NCI-H526 (cell line): ENCODE measurements at regions not wholly inside any gene's neighbourhood (a gene's known extent, or its start where the extent isn't known, plus 50 kb on each side); places are given as distances from the start of the nearest gene placed in this dataset.
A peak's percentile ranks its signal among the peaks of the same experiment; 100 is the strongest.

Source experiments
- DNase-seq, 2 experiments: peaks; one replicate each; lab custom pipeline; 2025; lab: John Stamatoyannopoulos, UW

DNA sequence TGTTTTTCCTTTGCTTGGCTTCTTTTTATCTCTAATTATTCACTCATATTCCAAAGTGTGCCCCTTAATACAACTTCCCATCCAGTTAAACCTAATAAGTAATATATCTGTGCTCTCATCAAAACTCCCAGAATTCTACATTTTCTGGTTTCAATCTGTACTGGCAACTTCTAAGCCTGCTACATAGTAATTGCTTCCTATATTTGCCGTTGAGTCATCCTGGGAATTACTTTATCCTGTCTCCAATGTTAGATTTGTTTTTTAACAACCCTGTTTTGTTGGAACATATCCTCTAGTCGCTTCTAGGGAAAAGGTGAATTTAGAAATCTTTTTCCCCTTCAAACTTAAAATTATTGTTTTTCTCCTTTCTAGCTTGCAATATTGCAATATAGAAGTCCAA lies 620.5 kb upstream of the PKN2 start:
- DNase-seq, result no peak

GRCh38 chr1:88068407-88068960 lies 615.6 kb upstream of the PKN2 start:
- DNase-seq, result no peak

DNA sequence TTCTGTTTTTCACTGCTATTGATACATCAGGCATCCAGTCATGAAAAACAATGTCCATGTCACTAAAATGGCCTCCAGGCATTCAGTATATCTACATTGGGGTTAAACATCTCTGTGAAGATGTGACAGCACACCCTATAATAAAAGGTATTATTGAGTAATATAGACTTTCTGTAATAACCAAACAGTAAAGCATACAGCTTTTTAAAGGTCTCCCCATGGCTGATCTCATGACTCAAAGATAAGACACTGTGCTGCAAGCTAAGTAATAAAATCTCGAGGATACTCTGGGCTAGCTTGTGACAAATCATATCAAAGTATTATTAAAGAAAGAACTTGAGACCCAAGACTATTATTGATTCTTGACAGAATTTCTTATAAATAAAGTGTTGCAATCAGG lies 613.1 kb upstream of the PKN2 start:
- DNase-seq, result no peak

DNA sequence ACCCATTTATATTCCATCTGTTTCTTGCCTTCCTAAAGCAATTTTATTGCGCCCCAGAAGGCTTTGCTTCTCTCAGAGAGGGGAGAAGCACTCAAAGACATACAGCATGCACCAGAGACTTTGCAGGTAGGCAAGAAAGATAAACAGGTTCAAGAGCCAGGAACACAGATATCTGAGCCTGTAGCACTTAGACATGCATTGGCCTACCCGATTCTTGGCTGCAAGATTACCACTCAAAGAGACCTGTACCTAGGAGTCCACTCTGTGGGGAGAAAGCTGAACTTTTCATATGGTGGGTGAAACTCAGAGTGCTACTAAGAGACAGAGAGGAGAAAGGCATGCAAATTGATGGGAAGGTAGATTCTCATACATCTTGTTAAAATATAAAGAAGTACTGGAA lies 609.4 kb upstream of the PKN2 start:
- no peak for DNase-seq

GRCh38 chr1:88075813-88076212 lies 608.3 kb upstream of the PKN2 start:
- DNase-seq, result no peak

DNA sequence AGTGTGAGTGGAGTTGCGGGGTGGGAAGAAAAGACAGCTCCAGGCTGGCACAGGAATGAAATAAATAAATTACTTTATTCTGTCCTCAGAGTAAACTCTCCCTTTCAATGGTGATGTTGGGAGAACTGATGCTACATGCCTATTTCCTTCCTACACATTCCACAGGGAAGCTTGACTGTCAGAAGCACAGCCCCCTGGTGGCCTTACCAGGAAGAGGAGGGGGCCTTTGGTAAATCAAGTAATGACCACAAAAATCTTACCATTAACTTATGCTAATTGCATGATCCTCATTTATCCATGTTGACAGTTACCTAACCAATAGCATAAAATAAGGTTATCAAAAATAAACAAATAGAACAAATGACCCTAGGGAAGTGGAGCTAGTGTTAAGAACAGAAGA lies 605.0 kb upstream of the PKN2 start:
- peak in 1 of 2 experiments; percentile 16 for DNase-seq

- DNase-seq, result no peak
Measured at GRCh38 chr1:88080875-88081274, 603.2 kb upstream of the PKN2 start.

- peak in 1 of 2 experiments; percentile 0 for DNase-seq
Measured at GRCh38 chr1:88088481-88088880, 595.6 kb upstream of the PKN2 start.

- DNase-seq, result no peak
Measured at GRCh38 chr1:88089961-88090360, 594.1 kb upstream of the PKN2 start.

GRCh38 chr1:88098881-88099280 lies 585.2 kb upstream of the PKN2 start:
- DNase-seq, result no peak

- no peak for DNase-seq
Measured at GRCh38 chr1:88101041-88101440, 583.0 kb upstream of the PKN2 start.

GRCh38 chr1:88104236-88104635 lies 579.8 kb upstream of the PKN2 start:
- no peak for DNase-seq

- no peak for DNase-seq
Measured at GRCh38 chr1:88104886-88105285, 579.2 kb upstream of the PKN2 start.

- DNase-seq, result no peak
Measured at GRCh38 chr1:88111816-88112215, 572.3 kb upstream of the PKN2 start.

DNA sequence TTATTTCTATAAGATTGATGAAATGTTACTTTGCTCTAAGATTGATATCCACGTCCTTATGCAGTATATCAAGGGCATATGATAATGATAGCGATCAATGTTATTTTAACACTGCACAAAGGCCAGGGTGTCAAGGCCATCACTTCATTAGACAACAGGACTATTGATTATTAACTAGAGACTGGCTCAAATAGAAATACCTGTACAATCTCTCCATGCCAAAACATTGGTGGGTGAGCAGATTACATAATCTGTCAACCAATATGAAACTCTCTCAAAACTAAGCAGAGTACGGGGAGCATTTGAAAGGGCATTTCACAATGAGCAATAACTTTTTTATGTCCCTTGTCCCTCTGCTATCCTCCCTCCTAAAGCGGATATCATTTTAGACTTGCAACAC lies 566.5 kb upstream of the PKN2 start:
- no peak for DNase-seq

GRCh38 chr1:88118176-88118845 lies 565.8 kb upstream of the PKN2 start:
- peak in 1 of 2 experiments; percentile 8 for DNase-seq

- DNase-seq, result no peak
Measured at GRCh38 chr1:88124614-88125013, 559.5 kb upstream of the PKN2 start.

DNA sequence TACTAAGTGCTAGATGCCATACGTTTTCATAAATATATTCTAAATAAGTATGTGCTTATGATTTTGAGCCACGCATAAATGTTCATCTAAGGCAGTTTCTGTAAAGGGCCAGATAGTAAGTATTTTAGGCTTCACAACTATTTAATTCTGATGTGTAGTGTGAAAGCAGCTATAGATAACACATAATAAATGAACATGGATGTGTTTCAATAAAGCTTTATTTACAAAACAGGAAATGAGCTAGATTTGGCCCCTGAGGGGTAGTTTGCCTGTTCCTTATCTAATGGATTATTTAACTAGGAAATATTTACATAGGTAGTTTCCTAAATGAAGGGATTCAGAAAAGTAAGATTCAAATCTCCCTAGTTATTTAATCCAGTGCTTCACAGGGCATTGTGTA lies 557.6 kb upstream of the PKN2 start:
- DNase-seq, result peak in 1 of 2 experiments; percentile 12

DNA sequence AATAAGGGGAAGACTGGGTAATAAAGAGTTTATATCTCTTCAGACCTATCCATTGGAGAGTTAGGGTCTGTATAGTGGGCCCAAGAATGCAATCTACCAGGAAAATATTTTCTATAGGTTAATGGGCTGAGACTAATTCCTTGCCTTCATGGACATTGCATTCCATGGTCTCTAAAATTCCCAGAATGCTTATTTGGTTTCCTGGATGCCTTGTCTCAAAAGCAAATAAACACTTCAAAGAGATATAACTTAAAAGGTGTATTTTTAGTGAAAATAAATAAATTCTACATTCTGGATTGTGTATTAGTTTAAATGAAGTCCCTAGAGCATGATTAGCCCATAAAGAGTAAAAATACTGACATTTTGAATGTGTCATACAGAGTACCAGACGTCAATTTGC lies 550.1 kb upstream of the PKN2 start:
- no peak for DNase-seq

GRCh38 chr1:88134983-88135921 lies 548.8 kb upstream of the PKN2 start:
- DNase-seq, result no peak

GRCh38 chr1:88139633-88140032 lies 544.4 kb upstream of the PKN2 start:
- no peak for DNase-seq

- DNase-seq, result no peak
Measured at GRCh38 chr1:88140325-88140724, 543.7 kb upstream of the PKN2 start.

DNA sequence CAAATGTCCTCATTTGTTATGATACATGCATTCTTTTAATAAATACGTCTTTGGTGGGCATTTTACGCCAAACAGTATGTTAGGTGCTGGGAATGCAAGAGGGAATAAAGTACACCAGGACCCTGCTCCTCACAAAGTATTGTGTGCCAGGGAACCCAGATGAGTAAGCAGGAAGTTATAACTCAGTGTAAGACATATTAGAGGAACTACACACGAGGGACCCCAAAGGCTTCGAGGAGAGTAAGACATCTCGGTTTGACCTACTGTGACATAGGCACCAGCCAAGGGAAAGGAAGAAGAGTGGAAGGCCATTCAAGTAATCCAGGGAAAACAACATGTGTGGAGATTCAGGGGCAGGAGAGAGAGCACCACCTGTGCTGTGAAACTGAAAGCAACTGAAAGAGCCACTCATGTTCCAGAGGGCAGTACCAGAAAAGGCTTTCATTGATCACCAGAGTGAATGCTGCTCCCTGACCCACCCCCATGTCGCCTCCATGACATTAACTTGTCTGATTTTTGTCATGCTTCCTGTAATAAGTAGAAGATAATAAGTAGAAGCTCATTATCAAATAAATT lies 542.5 kb upstream of the PKN2 start:
- DNase-seq, result no peak
